HG02870 (cell line): ENCODE measurements at regions not wholly inside any gene's neighbourhood (a gene's known extent, or its start where the extent isn't known, plus 50 kb on each side); places are given as distances from the start of the nearest gene placed in this dataset.

Experiments used
- ATAC-seq: cut with Tn5 transposase; IDR thresholded peaks from one replicate; pipeline ENCODE4 v1.9.1; 2021; ENCODE audit warnings: mild to moderate bottlenecking, moderate library complexity; ENCODE audit not compliant: unreplicated experiment

DNA sequence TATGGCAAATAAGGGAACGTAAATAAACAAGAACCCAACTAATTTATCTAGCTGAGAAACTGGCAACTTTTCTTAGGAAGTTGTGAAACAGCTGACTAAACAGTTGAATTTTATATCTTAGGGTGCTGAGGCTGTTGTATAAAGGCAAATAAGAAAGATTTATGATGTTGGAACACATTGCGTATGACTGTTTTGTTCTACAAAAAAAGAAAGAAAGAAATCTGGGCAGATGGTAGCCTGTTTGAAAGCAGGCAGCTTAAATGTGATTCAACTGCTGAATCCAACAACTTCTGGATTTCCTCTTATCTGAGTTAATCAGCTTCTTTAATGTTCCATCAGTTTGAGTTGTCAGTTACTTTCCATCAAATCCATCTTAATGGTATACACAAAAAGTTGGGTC lies 214.5 kb downstream of the SNX13 start:
- no peak for ATAC-seq

DNA sequence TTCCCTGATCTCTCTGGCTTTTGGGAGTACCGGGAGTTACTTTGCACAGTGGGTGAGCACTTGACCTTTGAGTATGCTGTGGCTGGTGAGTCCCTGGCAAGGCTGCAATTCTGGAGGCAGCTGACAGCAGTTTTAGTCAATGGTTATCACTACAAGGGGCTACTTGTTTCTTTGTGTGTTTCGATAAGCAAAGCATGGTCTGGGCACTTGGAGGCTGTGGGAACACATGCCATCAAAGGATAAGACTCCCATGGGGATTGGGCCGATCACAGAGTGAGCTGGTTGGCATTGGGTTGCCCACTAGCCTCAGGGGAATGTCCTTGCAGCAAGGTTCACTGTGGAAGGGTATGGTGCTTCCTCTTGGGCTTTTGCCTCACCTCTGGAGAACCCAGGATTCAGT lies 208.2 kb downstream of the SNX13 start:
- no peak for ATAC-seq
